K562 (cell line): ENCODE measurements at regions not wholly inside any gene's neighbourhood (a gene's known extent, or its start where the extent isn't known, plus 50 kb on each side); places are given as distances from the start of the nearest gene placed in this dataset.
A peak's percentile ranks its signal among the peaks of the same experiment; 100 is the strongest.

Experiments used
- ATF4 ChIP-seq: fragments of 450-650 bp; formaldehyde crosslinking; IDR thresholded peaks from 2 replicates; pipeline ENCODE4 v1.4.0; 2022; ENCODE audit warnings: mild to moderate bottlenecking, moderate library complexity
- BCLAF1 ChIP-seq, 2 experiments: fragments of 450-650 bp in 1 of 2; IDR thresholded peaks; 2 replicates each; pipeline ENCODE4 v1.6.1; 2011 to 2017; ENCODE audit warnings: low read depth in 2 of 2, antibody characterized with exemption in 1 of 2, borderline replicate concordance in 1 of 2, low read length in 1 of 2, mild to moderate bottlenecking in 1 of 2, mixed read lengths in 1 of 2; ENCODE audit not compliant: control insufficient read depth in 1 of 2
- CTCF ChIP-seq, 3 experiments: IDR thresholded peaks in 2 of 3; conservative IDR thresholded peaks in 1 of 3; 2 replicates each; pipeline ENCODE4 v1.5.1; 2011 to 2012; ENCODE audit warnings: low read length in 3 of 3, mild to moderate bottlenecking in 3 of 3, control low read depth in 2 of 3, improper control_type of control experiment in 1 of 3, inconsistent platforms in 1 of 3, low read depth in 1 of 3, mixed read lengths in 1 of 3, moderate library complexity in 1 of 3; ENCODE audit not compliant: insufficient read depth in 2 of 3
- DDX20 ChIP-seq: fragments of 450-650 bp; IDR thresholded peaks from 2 replicates; pipeline ENCODE4 v1.6.1; 2016; ENCODE audit warnings: missing genetic modification characterization, low read depth, mild to moderate bottlenecking, missing compliant biosample characterization, moderate library complexity
- HBP1 ChIP-seq: fragments of 450-650 bp; formaldehyde crosslinking; IDR thresholded peaks from 2 replicates; pipeline ENCODE4 v1.4.0; 2022; ENCODE audit warnings: missing genetic modification characterization
- HDAC2 ChIP-seq: fragments of 450-650 bp; IDR thresholded peaks from 2 replicates; pipeline ENCODE4 v1.6.1; 2016; ENCODE audit warnings: mild to moderate bottlenecking
- ID3 ChIP-seq, 2 experiments: fragments of 250-450 bp in 1 of 2; fragments of 450-650 bp in 1 of 2; sonication (Bioruptor Pico) in 1 of 2; IDR thresholded peaks; 2 replicates each; pipeline versions ENCODE4 v1.6.1 to v1.8.0; 2016 to 2021; ENCODE audit warnings: mild to moderate bottlenecking in 2 of 2, moderate library complexity in 2 of 2, missing compliant biosample characterization in 1 of 2, missing genetic modification characterization in 1 of 2
- NR2C1 ChIP-seq, 2 experiments: fragments of 450-650 bp; IDR thresholded peaks; 2 replicates each; pipeline ENCODE4 v1.6.1; 2017; ENCODE audit warnings: mild to moderate bottlenecking in 2 of 2, antibody characterized with exemption in 1 of 2, inconsistent platforms in 1 of 2, missing compliant biosample characterization in 1 of 2, missing genetic modification characterization in 1 of 2
- SMARCB1 ChIP-seq: IDR thresholded peaks from 2 replicates; pipeline ENCODE4 v1.6.1; 2011; ENCODE audit warnings: improper control_type of control experiment, low read depth; ENCODE audit not compliant: insufficient read length
- TCF7 ChIP-seq: sonication (generic); IDR thresholded peaks from 2 replicates; pipeline ENCODE4 v1.6.1; 2016; ENCODE audit warnings: antibody characterized with exemption, borderline replicate concordance
- USF1 ChIP-seq: sonication (generic); formaldehyde crosslinking; IDR thresholded peaks from 2 replicates; pipeline ENCODE4 v1.9.0; 2022; ENCODE audit warnings: mild to moderate bottlenecking, missing genetic modification reagents
- ZNF239 ChIP-seq: fragments of 250-450 bp; sonication (Bioruptor Pico); IDR thresholded peaks from 2 replicates; pipeline ENCODE4 v1.4.0; 2020; ENCODE audit warnings: mild to moderate bottlenecking
- ZNF395 ChIP-seq: fragments of 200-800 bp; sonication (Bioruptor generic); IDR thresholded peaks from 2 replicates; pipeline ENCODE4 v1.6.1; 2017; ENCODE audit warnings: missing genetic modification characterization, missing compliant biosample characterization
- ZNF707 ChIP-seq: fragments of 250-450 bp; sonication (Bioruptor Pico); conservative IDR thresholded peaks from 2 replicates; pipeline ENCODE4 v1.8.0; 2022; ENCODE audit warnings: inconsistent platforms, mild to moderate bottlenecking, moderate library complexity

GRCh38 chr3:193794002-193794881 lies 201.2 kb downstream of the OPA1 start (continued):
- TF ChIP-seq ID3 (CRISPR knock-in tag; IDR thresholded peaks at IDR 0.05) (no peak), ID3 (tag; IDR thresholded peaks at IDR 0.05) (peak; percentile 77), NR2C1 (IDR thresholded peaks at IDR 0.05) (no peak), NR2C1 (tag; IDR thresholded peaks at IDR 0.05) (peak; percentile 45), HDAC2 (peak; percentile 84), ATF4 (peak; percentile 89), ZNF707 (CRISPR knock-in tag) (no peak), ZNF239 (no peak; the same call in 1 of the 2 replicates), SMARCB1 (no peak), USF1 (CRISPR knock-in tag) (peak; percentile 68), ZNF395 (CRISPR knock-in tag) (0 out of 2 replicates have a peak, but pooled peaks have one; percentile 56), TCF7 (peak; percentile 68; the same call in 1 of the 2 replicates), HBP1 (CRISPR knock-in tag) (no peak), DDX20 (tag) (peak; percentile 63; the same call in 1 of the 2 replicates), BCLAF1 (IDR thresholded peaks at IDR 0.05; ENCODE audit: borderline replicate concordance in 1 of 2, control insufficient read depth in 1 of 2, low read depth in 2 of 2, low read length in 1 of 2) (no peak), CTCF (IDR thresholded peaks at IDR 0.05 in 2 of 3, conservative IDR thresholded peaks at IDR 0.05 in 1 of 3; ENCODE audit: insufficient read depth in 2 of 3, low read depth in 1 of 3, low read length in 3 of 3) (peak in 2 of 3 experiments; percentile 34 to 42; a peak in 3 of 6 replicates)
